H9 (cell line): ENCODE measurements at regions not wholly inside any gene's neighbourhood (a gene's known extent, or its start where the extent isn't known, plus 50 kb on each side); places are given as distances from the start of the nearest gene placed in this dataset.

Source experiments
- DNase-seq: peaks from one replicate; pipeline ENCODE4 v3.0.0-alpha.2; 2017
- H2AFZ ChIP-seq: one replicate; pipeline ENCODE4 v1.6.1; 2013; ENCODE audit warnings: mild to moderate bottlenecking, low read length, control low read depth, moderate library complexity
- H2AK5ac ChIP-seq: 2 replicates; pipeline ENCODE4 v1.6.1; 2013; ENCODE audit warnings: low read length, control low read depth, mixed read lengths; ENCODE audit not compliant: insufficient read length
- H2BK120ac ChIP-seq: one replicate; pipeline ENCODE4 v1.6.1; 2013; ENCODE audit warnings: low read depth, mild to moderate bottlenecking, low read length, control low read depth, inconsistent platforms; ENCODE audit not compliant: poor library complexity, severe bottlenecking
- H2BK12ac ChIP-seq: 2 replicates; pipeline ENCODE4 v1.6.1; 2013; ENCODE audit warnings: low read length, control low read depth, mixed read lengths, low read depth; ENCODE audit not compliant: insufficient read length
- H2BK15ac ChIP-seq: 2 replicates; pipeline ENCODE4 v1.6.1; 2013; ENCODE audit warnings: low read depth, low read length, control low read depth
- H2BK20ac ChIP-seq: one replicate; pipeline ENCODE4 v1.6.1; 2013; ENCODE audit warnings: low read depth, mild to moderate bottlenecking, low read length, control low read depth, inconsistent platforms; ENCODE audit not compliant: poor library complexity, severe bottlenecking
- H2BK5ac ChIP-seq: 2 replicates; pipeline ENCODE4 v1.6.1; 2013; ENCODE audit warnings: low read length, control low read depth, mixed read lengths; ENCODE audit not compliant: insufficient read length
- H3K14ac ChIP-seq: 2 replicates; pipeline ENCODE4 v1.6.1; 2013; ENCODE audit warnings: low read length, control low read depth; ENCODE audit not compliant: insufficient read depth
- H3K18ac ChIP-seq: 2 replicates; pipeline ENCODE4 v1.6.1; 2013; ENCODE audit warnings: low read depth, mild to moderate bottlenecking, mixed read lengths, low read length, control low read depth; ENCODE audit not compliant: insufficient read length
- H3K23ac ChIP-seq: 2 replicates; pipeline ENCODE4 v1.6.1; 2013; ENCODE audit warnings: low read length, control low read depth, mixed read lengths, low read depth; ENCODE audit not compliant: insufficient read length
- H3K23me2 ChIP-seq: 2 replicates; pipeline ENCODE4 v1.6.1; 2013; ENCODE audit warnings: low read depth, mild to moderate bottlenecking, mixed read lengths, low read length, control low read depth; ENCODE audit not compliant: insufficient read length, poor library complexity, severe bottlenecking
- H3K27ac ChIP-seq: 2 replicates; pipeline ENCODE4 v1.5.1; 2013; ENCODE audit warnings: low read length, control low read depth, mixed read lengths, low read depth; ENCODE audit not compliant: insufficient read length
- H3K27me3 ChIP-seq: 2 replicates; pipeline ENCODE4 v1.6.1; 2013; ENCODE audit warnings: low read length, control low read depth, inconsistent platforms; ENCODE audit not compliant: insufficient read depth
- H3K4ac ChIP-seq: 2 replicates; pipeline ENCODE4 v1.6.1; 2013; ENCODE audit warnings: low read depth, mild to moderate bottlenecking, control low read depth, inconsistent platforms, low read length, moderate library complexity
- H3K4me1 ChIP-seq: 2 replicates; pipeline ENCODE4 v1.6.1; 2013; ENCODE audit warnings: low read length, control low read depth, inconsistent platforms; ENCODE audit not compliant: insufficient read depth
- H3K4me2 ChIP-seq: 2 replicates; pipeline ENCODE4 v1.6.1; 2013; ENCODE audit warnings: low read length, control low read depth, mixed read lengths; ENCODE audit not compliant: insufficient read length, insufficient read depth
- H3K56ac ChIP-seq: 2 replicates; pipeline ENCODE4 v1.6.1; 2013; ENCODE audit warnings: low read depth, mild to moderate bottlenecking, mixed read lengths, low read length, control low read depth; ENCODE audit not compliant: insufficient read length
- H3K79me1 ChIP-seq: 2 replicates; pipeline ENCODE4 v1.6.1; 2013; ENCODE audit warnings: low read depth, mild to moderate bottlenecking, moderate library complexity, low read length, control low read depth, inconsistent platforms; ENCODE audit not compliant: insufficient read depth, poor library complexity, severe bottlenecking
- H3K79me2 ChIP-seq: 2 replicates; pipeline ENCODE4 v1.6.1; 2013; ENCODE audit warnings: low read length, control low read depth, inconsistent platforms; ENCODE audit not compliant: insufficient read depth
- H3K9ac ChIP-seq: 2 replicates; pipeline ENCODE4 v1.6.1; 2013; ENCODE audit warnings: low read length, control low read depth, mixed read lengths; ENCODE audit not compliant: insufficient read length; ENCODE audit errors: extremely low read depth
- H3K9me3 ChIP-seq: one replicate; pipeline ENCODE4 v1.6.1; 2013; ENCODE audit warnings: low read depth, low read length, inconsistent platforms; ENCODE audit not compliant: control insufficient read depth
- H3T11ph ChIP-seq: one replicate; pipeline ENCODE4 v1.6.1; 2013; ENCODE audit warnings: mild to moderate bottlenecking, low read length, control low read depth, inconsistent platforms
- H4K20me1 ChIP-seq: one replicate; pipeline ENCODE4 v1.6.1; 2013; ENCODE audit not compliant: control insufficient read depth, insufficient read length, insufficient read depth
- H4K5ac ChIP-seq: 2 replicates; pipeline ENCODE4 v1.6.1; 2013; ENCODE audit warnings: low read depth, mild to moderate bottlenecking, mixed read lengths, low read length, control low read depth; ENCODE audit not compliant: insufficient read length
- H4K8ac ChIP-seq: replicated peaks from 2 replicates; pipeline ENCODE4 v1.6.1; 2013; ENCODE audit warnings: low read length, control low read depth, mixed read lengths, low read depth; ENCODE audit not compliant: insufficient read length
- H4K91ac ChIP-seq: 2 replicates; pipeline ENCODE4 v1.6.1; 2013; ENCODE audit warnings: low read depth, mild to moderate bottlenecking, moderate library complexity, mixed read lengths, low read length, control low read depth; ENCODE audit not compliant: insufficient read length
- H3K27ac Mint-ChIP-seq, 3 experiments: 2 replicates in 2 of 3; 3 replicates in 1 of 3; pipeline ENCODE4 v1.8.0; 2020 to 2021; ENCODE audit warnings: mixed read lengths in 3 of 3, mild to moderate bottlenecking in 1 of 3, moderate library complexity in 1 of 3
- H3K27me3 Mint-ChIP-seq: 2 replicates; pipeline ENCODE4 v1.8.0; 2021; ENCODE audit warnings: low read depth, mild to moderate bottlenecking, moderate library complexity, mixed read lengths
- H3K36me3 Mint-ChIP-seq, 3 experiments: 2 replicates in 2 of 3; 3 replicates in 1 of 3; pipeline ENCODE4 v1.8.0; 2020 to 2021; ENCODE audit warnings: low read depth in 3 of 3, mixed read lengths in 3 of 3; ENCODE audit not compliant: insufficient read depth in 1 of 3
- H3K4me1 Mint-ChIP-seq, 2 experiments: 2 replicates each; pipeline ENCODE4 v1.8.0; 2020; ENCODE audit warnings: mixed read lengths in 2 of 2
- H3K4me3 Mint-ChIP-seq, 2 experiments: 2 replicates in 1 of 2; 3 replicates in 1 of 2; pipeline ENCODE4 v1.8.0; 2020 to 2021; ENCODE audit warnings: mild to moderate bottlenecking in 2 of 2, mixed read lengths in 2 of 2, moderate library complexity in 1 of 2
- H3K9me3 Mint-ChIP-seq, 2 experiments: 2 replicates in 1 of 2; 3 replicates in 1 of 2; pipeline ENCODE4 v1.8.0; 2020; ENCODE audit warnings: mild to moderate bottlenecking in 2 of 2, mixed read lengths in 2 of 2, moderate library complexity in 1 of 2
- CTCF ChIP-seq: fragments of 200-600 bp; sonication (generic); conservative IDR thresholded peaks from 3 replicates; pipeline ENCODE4 v1.8.0; 2021; ENCODE audit warnings: antibody characterized with exemption, mild to moderate bottlenecking
- WGBS: extraction: QIAGEN DNeasy Blood & Tissue Kit; methylation state at CpG from one replicate; pipeline ENCODE4 v1.1.7; 2013; ENCODE audit warnings: missing lambda C conversion rate, low lambda C conversion rate, mixed read lengths; ENCODE audit not compliant: insufficient read length; ENCODE audit errors: extremely low coverage; 5-methylcytosine and 5-hydroxymethylcytosine counted together

- H3K79me1 ChIP-seq, result no peaks in the 10 kb centered on the region
- no peak overlapping the region for H2BK12ac ChIP-seq
- no CpG with 5 or more reads among the region's 1 CpG for WGBS
- H3K14ac ChIP-seq, result no peak overlapping the region
- H2AK5ac ChIP-seq, result no peak overlapping the region
- no peaks in the 10 kb centered on the region for H3K4me1 ChIP-seq
- H4K5ac ChIP-seq, result no peak overlapping the region
- no peak overlapping the region for H3K4me3 Mint-ChIP-seq
- H3K9me3 Mint-ChIP-seq, result no peaks in the 10 kb centered on the region
- H3K27ac ChIP-seq, result no peak overlapping the region
- no peaks in the 10 kb centered on the region for H3K23me2 ChIP-seq
- H3K27ac Mint-ChIP-seq, result no peak overlapping the region
- H3K4me2 ChIP-seq, result no peak overlapping the region
- no peaks in the 10 kb centered on the region for H4K20me1 ChIP-seq
- DNase-seq, result no peak
- H3K56ac ChIP-seq, result no peak overlapping the region
- H2BK120ac ChIP-seq, result no peak overlapping the region
- H3T11ph ChIP-seq, result no peak overlapping the region
- no peaks in the 10 kb centered on the region for H3K27me3 Mint-ChIP-seq
- no peaks in the 10 kb centered on the region for H3K9me3 ChIP-seq
- H2BK20ac ChIP-seq, result no peak overlapping the region
- H2AFZ ChIP-seq, result no peak overlapping the region
- no peaks in the 10 kb centered on the region for H3K27me3 ChIP-seq
- H2BK15ac ChIP-seq, result no peak overlapping the region
- no peak overlapping the region for H3K4ac ChIP-seq
- no peaks in the 10 kb centered on the region for H3K4me1 Mint-ChIP-seq
- no peak overlapping the region for H4K8ac ChIP-seq
- H3K18ac ChIP-seq, result no peak overlapping the region
- no peak overlapping the region for H2BK5ac ChIP-seq
- H4K91ac ChIP-seq, result no peak overlapping the region
- no peaks in the 10 kb centered on the region for H3K79me2 ChIP-seq
- no peaks in the 10 kb centered on the region for H3K36me3 Mint-ChIP-seq
- no peak overlapping the region for H3K9ac ChIP-seq
- no peak for TF ChIP-seq CTCF
- H3K23ac ChIP-seq, result no peak overlapping the region
Observed at GRCh38 chr1:193308438-193308837, 122.0 kb upstream of the B3GALT2 start.
